Amniotic epithelial cell (primary cell): ENCODE measurements at regions not wholly inside any gene's neighbourhood (a gene's known extent, or its start where the extent isn't known, plus 50 kb on each side); places are given as distances from the start of the nearest gene placed in this dataset.

Experiments
- DNase-seq: peaks from one replicate; pipeline ENCODE4 v3.0.0-alpha.2; 2010; ENCODE audit warnings: low read depth

- DNase-seq: no peak
Observed at GRCh38 chr15:66848686-66849392, 146.8 kb downstream of the SMAD6 start.

GRCh38 chr15:66849393-66849745 lies 147.3 kb downstream of the SMAD6 start:
- DNase-seq: no peak

GRCh38 chr15:66849746-66850077 lies 147.7 kb downstream of the SMAD6 start:
- no peak for DNase-seq

- DNase-seq: no peak
Observed at GRCh38 chr15:66850078-66850991, 148.3 kb downstream of the SMAD6 start.

- DNase-seq: no peak
Observed at GRCh38 chr15:66850996-66851310, 148.9 kb downstream of the SMAD6 start.

GRCh38 chr15:66851311-66852063 lies 149.5 kb downstream of the SMAD6 start:
- peak; percentile 66 for DNase-seq

GRCh38 chr15:66852064-66852905 lies 150.2 kb downstream of the SMAD6 start:
- no peak for DNase-seq

GRCh38 chr15:66854012-66854965 lies 152.3 kb downstream of the SMAD6 start:
- DNase-seq: no peak

GRCh38 chr15:66855041-66855440 lies 153.0 kb downstream of the SMAD6 start:
- DNase-seq: peak; percentile 54

- DNase-seq: no peak
Observed at GRCh38 chr15:66857694-66858093, 155.7 kb downstream of the SMAD6 start.

- no peak for DNase-seq
Observed at GRCh38 chr15:66858423-66859207, 156.6 kb downstream of the SMAD6 start.

GRCh38 chr15:66859688-66860253 lies 157.7 kb downstream of the SMAD6 start:
- no peak for DNase-seq

- no peak for DNase-seq
Observed at GRCh38 chr15:66860844-66861243, 158.8 kb downstream of the SMAD6 start.

- no peak for DNase-seq
Observed at GRCh38 chr15:66862111-66862939, 160.3 kb downstream of the SMAD6 start.

- peak; percentile 64 for DNase-seq
Observed at GRCh38 chr15:66862940-66863335, 160.9 kb downstream of the SMAD6 start.

- DNase-seq: no peak
Observed at GRCh38 chr15:66863390-66864085, 161.5 kb downstream of the SMAD6 start.

GRCh38 chr15:66864086-66864830 lies 162.2 kb downstream of the SMAD6 start:
- no peak for DNase-seq
